HG03025 (cell line): ENCODE measurements at regions not wholly inside any gene's neighbourhood (a gene's known extent, or its start where the extent isn't known, plus 50 kb on each side); places are given as distances from the start of the nearest gene placed in this dataset.
"Not testable (repeated sequence)": the region's sequence is repeated elsewhere in the genome, so short reads cannot be mapped to it uniquely, and the experiment has no call there.

Experiments
- ATAC-seq: cut with Tn5 transposase; IDR thresholded peaks from one replicate; pipeline ENCODE4 v1.9.1; 2021; ENCODE audit warnings: mild to moderate bottlenecking, moderate library complexity; ENCODE audit not compliant: unreplicated experiment, low FRiP score

DNA sequence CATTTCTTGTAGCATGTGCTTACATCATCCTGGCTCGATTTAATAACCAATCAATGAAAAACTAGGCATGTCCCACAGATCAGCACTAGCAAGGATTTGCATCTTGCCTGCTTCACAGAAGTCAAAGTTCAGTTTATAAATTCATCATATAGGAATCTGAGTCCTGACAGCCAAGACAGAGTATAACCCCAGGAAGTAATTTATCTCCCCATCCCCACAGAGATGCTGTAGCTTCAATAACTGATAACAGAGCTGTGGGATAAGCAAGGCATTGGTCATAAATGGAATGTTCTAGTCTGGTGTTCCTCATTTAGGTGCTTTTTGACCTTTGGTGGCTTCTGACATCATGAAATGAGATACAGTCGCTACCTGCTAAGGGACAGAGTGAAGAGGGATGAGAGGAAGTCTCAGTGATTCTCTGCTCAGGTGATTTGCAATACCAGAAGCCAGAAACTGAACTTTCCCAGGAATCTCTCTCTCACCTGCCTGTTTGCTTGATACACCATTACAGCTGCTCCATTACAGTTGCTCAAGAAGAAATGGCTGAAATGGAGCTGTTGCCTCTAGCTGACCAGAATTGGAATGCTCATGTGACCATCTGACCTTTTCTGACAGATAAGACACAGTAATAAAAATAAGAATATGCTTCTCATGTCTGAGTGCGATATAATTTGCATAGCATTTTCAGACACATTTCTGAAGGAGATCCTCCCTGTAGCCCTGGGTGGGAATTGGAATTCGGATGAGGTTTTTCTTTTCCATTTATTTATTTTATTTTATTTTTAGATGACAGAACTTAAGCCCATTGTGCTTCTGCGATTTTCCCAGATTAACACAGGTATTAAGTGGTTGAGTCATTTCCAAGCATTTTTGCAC, 217.1 kb upstream of the KCNMB2 start:
- ATAC-seq = no peak

- ATAC-seq = no peak
Measured at GRCh38 chr3:178320456-178321351, 215.5 kb upstream of the KCNMB2 start.

DNA sequence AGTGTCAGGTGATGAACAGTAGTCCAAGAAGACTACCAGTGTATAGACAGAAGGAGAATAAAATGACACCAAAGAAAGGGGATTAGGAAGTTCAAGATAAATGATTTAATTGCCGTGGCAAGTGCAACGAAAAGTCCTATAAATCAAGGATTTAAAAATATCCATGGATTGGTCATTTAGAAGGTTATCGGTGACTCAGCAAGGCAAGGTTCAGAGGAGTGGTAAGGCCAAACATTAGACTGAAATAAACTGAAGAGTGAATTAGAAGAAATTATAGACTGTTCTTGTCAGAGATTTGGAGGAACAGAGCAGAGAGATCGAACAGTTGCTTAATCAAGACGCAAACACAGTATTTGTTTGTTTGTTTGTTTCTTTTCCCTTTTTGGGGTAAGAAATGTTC, 211.9 kb upstream of the KCNMB2 start:
- ATAC-seq = no peak

DNA sequence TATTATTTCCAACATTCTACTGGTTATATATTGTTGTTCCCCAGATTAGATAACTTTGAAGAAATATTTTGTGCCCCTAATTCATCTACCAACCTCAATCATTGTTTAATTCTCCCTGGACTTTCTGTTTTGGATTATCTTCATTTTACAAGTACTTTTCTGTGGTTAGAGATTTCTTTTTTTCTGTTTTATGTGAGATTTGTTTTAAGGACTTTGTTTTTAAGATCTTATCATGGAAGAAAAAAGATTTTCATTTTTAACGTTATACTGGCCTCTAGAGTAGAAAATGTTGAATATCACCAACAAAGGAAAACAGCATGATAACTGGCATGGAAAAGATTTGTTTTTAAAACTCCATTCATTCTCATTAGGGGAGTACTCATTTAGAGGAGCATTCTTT, 210.9 kb upstream of the KCNMB2 start:
- no peak for ATAC-seq

- no peak for ATAC-seq
Measured at GRCh38 chr3:178329936-178330335, 206.3 kb upstream of the KCNMB2 start.

DNA sequence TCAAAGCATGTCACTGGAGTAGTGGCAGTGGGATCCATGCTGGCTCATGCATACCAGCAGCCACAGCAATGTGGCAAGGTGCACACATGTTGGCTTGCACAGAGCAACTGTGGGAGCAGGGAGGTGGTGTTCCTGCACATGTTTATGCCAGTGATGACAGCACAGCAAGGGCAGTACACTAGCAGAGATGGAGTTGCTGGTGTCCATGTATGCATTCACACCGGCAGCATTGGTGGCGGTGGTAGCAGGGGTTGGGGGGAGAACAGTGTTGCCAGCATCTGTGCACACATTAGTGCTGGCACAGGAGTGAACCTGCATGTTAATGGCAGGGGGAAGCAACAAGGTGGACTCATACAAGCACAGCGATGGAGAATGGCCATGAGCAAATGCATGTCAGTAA, 202.0 kb upstream of the KCNMB2 start:
- ATAC-seq = no peak

DNA sequence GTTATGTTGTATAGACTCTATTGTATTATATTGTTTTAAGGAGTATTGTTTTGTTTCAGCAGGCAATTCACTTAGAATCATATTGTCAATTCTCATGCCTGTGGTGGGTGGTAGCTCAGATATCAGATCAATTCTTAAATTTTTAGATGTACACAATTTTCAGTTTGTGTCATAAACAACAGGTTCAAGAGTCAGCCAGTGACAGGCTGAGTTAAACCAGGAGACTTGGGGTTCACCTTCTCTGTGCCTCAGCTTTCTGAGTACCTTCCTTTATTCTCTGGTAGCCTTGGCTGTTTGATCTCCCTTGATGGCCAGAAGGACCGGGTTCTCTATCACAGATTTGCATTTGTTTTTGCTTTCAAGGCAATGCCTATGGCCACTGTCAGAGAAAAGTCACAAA, 199.9 kb upstream of the KCNMB2 start:
- ATAC-seq = no peak

GRCh38 chr3:178340506-178340905, 195.7 kb upstream of the KCNMB2 start:
- no peak for ATAC-seq

- ATAC-seq = no peak
Measured at GRCh38 chr3:178341636-178342035, 194.6 kb upstream of the KCNMB2 start.

GRCh38 chr3:178342111-178342510, 194.1 kb upstream of the KCNMB2 start:
- ATAC-seq = no peak

DNA sequence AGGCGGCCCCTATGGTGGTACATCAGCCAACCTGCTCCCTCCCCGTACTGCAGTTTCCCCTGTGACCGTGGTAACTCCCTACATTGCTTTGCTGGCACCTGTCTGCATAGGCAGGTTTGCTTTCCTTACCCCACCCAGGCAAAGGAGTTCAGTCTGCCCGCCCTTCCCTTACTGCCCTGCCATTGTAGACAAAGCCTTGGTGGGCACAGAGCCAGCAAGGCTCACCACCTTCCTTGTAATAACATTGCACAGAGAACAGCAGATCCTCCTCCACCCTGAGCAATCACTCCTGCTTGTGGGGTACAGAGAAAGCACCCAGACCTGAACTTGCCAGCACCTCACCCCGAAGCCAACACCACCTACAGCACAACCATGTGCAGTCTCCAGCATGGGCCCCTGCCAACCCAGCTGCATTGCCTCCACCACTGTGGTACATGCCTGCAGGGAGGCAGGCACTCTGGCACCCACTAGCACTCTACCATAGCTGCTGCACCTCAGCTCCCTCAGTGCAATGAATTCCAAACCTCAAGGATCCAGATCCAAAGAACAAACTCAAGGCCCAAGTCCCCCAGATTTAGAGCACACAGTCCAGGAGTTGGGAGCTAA, 192.7 kb upstream of the KCNMB2 start:
- ATAC-seq = no peak

DNA sequence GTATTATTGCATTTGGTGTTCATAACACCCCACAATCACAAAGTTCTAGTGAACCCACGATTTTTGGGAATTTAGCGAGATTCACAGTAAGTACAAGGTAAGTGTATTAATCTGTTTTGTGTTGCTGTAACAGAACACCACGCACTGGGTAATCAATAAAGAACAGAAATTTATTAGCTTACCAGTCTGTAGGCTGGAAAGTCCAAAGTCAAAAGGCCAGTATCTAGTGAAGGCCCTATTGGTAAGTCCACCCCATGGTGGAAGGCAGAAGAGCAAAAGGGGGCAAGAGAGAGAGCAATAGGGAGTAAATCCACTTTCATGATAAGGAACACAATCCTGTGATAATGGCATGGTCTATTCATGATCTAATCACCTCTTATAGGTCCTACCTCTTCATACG, 190.3 kb upstream of the KCNMB2 start:
- ATAC-seq = no peak

DNA sequence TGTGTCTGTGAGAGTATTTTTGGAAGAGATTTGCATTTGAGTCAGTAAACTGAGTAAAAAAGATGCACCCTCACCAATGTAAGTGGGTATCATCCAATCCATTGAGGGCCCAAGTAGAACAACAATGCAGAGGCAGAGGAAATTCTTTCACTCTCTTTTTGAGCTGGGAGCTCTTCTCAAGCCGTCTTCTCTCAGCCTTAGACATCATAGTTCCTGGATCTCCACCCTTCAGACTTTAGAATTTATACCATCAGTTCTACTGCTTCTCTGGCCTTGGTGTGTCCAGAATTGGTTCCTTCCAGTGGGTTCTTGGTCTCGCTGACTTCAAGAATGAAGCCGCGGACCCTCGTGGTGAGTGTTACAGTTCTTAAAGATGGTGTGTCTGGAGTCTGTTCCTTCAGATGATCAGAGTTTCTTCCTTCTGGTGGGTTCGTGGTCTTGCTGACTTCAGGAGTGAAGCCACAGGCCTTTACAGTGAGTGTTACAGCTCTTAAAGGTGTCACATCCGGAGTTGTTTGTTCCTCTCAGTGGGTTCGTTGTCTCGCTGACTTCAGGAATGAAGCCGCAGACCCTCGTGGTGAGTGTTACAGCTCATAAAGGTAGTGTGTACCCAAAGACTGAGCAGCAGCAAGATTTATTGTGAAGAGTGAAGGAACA, 187.5 kb upstream of the KCNMB2 start:
- not testable (repeated sequence) for ATAC-seq

- not testable (repeated sequence) for ATAC-seq
Measured at GRCh38 chr3:178349218-178349596, 187.0 kb upstream of the KCNMB2 start.

DNA sequence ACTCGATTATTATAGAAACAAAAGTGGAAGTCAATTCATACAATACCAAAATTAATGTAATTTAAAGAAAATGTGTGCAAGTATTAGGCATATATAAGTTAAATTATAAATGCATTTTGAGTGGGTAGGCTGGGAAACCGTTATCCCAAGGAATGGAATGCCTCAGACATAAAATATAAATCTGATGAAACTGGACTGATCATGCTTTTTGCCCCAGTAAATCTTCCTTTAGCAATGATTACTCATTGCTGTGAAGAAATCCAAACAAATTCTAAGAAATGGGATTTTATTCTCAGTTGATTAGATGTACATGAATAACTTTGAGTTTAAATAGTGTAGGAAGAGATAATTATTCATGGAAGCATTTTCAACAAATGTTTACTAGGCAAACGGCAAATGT, 185.5 kb upstream of the KCNMB2 start:
- ATAC-seq = no peak

- ATAC-seq = no peak
Measured at GRCh38 chr3:178352326-178353005, 183.8 kb upstream of the KCNMB2 start.

- no peak for ATAC-seq
Measured at GRCh38 chr3:178353006-178353694, 183.1 kb upstream of the KCNMB2 start.

DNA sequence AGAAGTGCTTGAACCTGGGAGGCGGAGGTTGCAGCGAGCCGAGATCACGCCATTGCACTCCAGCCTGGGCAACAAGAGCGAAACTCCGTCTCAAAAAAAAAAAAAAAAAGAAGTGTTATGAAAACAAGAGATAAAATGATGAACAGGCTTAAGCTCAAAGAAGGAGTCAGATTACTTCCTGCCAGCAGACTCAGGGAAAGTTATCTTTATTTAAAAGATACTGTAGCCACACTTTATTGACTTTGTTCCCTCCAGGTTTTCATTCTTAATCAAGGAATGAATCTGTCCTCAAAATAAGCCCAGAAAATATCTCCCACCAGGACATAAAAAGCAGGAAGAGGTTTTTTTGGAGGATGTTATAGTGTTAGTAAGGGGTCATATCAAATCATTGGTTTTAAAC, 176.5 kb upstream of the KCNMB2 start:
- ATAC-seq = no peak

DNA sequence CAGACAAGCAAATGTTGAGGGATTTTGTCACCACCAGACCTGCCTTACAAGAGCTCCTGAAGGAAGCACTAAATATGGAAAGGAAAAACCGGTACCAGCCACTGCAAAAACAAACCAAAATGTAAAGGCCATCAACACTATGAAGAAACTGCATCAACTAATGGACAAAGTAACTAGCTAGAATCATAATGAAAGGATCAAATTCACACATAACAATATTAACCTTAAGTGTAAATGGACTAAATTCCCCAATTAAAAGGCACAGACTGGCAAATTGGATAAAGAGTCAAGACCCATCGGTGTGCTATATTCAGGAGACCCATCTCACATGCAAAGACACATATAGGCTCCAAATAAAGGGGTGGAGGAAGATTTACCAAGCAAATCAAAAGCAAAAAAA, 173.2 kb upstream of the KCNMB2 start:
- not testable (repeated sequence) for ATAC-seq
